HG03521 (cell line): ENCODE measurements at regions not wholly inside any gene's neighbourhood (a gene's known extent, or its start where the extent isn't known, plus 50 kb on each side); places are given as distances from the start of the nearest gene placed in this dataset.

Experiments
- ATAC-seq: cut with Tn5 transposase; IDR thresholded peaks from one replicate; pipeline ENCODE4 v1.9.1; 2021; ENCODE audit warnings: mild to moderate bottlenecking, moderate library complexity; ENCODE audit not compliant: unreplicated experiment

DNA sequence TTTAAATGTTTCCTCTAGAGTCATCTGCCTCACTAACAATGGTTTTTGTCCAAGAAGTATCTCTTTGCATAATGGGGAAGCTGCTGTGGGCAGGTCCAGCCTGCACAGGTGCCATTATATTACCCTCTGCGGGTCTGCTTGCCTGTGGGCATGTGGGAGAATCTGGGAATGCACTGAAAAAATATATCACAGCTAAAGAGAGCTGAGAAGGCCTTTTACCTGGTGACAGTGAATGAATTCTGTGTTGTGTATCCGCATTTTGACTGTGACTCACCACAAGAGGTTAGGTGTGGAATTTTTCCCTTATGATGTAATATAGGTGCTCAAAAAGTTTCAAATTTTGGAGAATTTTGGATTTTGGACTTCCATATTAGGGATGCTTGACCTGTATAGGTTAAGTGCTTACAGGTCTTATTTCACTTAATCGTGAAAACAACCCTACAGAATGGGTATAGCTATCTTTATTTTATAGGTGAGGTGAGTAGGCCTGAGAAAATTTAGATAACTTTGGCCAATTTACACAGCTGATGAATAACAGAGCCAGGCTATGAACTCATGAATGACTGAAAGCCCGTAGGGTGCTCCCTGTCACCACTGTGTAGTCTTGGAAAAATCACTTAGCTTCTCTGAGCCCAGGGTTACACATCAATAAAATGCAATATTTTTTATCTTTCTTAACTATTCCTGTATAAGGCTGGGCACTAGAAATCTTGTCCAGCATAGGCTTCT, 198.0 kb upstream of the EPHA5 start:
- ATAC-seq, result no peak

DNA sequence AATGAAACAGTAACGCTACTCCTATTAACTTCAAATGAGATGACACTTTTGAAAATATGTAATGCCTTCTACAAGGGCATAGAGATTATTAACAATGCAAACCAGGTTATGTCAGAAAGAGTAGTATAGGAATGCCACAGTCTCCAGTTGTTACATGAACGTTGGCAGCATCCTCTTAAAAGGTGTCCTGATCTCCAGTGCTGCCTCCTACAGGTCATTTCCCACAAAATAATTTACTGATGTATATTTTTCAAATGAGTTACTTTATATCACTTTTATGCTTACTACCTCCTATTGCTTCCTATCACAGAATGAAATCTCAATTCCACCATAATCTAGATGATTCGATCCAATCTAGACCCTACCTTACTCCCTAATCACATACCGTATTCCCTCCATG, 195.2 kb upstream of the EPHA5 start:
- no peak for ATAC-seq

DNA sequence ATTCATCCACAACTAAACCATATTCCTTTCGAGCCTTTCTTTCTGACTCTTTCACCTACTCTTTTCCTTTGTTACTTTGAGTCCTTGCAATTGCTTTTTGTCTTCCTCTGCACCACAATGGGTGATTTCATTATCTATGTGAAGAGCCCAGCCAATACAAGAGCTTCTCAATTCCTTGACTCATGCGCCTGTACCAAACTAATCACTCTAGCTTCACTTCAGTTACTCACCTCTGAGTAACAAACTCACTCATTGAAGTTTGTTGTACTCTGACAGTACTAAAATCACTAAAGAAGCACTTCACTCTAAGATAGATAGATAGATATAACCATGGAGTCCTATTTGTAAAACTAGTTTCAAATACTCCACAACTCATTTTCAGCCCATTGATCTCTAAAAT, 191.7 kb upstream of the EPHA5 start:
- no peak for ATAC-seq

DNA sequence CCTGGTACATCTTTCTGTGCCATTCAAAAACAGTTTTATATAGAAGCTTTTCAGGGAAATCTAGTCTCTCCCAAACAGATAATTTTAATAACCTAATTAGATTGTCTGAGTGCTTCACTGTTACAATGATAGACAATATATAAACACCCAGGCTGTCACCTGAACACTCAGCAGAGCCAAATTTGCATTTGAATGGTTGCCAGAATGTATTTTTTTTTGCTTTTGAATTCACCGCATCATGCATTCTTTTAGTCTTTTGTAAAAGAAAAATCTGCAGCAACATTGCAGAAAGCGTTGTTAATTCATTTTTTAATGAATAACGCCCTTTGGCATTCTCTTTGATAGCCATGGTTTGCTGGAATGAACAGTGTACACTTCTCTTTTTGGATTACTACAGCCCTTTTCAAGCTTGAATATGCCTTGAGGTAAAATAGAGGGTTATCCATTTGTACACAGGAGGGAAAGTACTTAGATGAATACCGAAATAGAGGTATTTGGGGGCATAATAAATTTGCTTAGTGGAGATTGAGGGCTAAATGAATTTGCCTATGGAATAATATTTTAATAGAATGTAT, 175.0 kb upstream of the EPHA5 start:
- no peak for ATAC-seq

DNA sequence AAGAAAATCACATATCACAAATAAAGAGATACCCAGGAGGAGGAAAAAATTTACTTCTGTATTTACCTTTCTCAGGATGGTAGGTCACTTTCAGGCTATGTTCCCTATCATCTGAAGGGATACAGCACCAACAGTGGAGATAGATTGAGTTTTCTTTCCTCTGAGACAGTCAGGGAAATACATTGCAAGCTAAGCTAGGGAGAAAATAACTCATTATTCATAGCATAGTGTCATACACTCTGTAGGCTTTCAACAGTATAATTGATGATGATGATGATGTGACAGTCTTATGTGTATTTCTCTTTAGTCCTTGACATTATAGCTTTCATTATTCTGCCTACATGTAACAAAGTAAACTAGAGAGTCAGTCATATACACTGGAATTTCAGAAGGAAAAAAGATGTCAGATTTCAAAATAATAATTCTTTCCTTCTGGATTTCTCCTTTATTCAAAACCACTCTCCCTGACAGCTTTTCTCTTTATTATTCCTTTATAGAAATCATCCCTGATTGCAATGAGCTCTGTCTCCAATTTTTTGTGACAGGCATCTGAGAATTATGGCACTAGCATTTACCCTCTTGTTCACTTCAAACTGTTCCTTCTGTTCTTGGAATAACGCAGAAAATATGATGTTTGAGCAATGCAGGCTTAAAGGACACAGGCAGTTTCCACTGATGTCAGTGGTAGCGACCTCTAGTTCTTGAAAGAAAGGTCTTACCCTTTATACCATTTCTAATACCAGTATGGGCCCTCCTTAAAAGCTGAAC, 169.1 kb upstream of the EPHA5 start:
- ATAC-seq, result no peak

DNA sequence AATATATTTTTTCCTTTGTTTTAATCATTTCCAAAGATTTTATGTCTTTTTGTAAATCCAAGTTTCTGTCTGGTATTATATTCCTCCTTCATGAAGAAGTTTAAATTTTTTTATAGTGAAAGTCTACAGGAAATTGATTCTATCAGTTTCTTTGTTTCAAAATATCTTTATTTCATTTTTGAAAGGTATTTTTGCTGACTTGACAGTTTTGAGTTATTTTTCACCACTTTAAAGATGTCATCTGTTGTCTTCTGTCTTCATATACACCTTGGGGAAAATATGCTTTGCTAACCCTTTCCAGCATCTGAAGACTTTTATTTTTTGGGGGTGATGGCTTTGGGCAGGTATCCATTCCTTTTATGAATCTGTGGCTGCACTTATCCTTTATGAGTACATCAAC, 164.4 kb upstream of the EPHA5 start:
- no peak for ATAC-seq

DNA sequence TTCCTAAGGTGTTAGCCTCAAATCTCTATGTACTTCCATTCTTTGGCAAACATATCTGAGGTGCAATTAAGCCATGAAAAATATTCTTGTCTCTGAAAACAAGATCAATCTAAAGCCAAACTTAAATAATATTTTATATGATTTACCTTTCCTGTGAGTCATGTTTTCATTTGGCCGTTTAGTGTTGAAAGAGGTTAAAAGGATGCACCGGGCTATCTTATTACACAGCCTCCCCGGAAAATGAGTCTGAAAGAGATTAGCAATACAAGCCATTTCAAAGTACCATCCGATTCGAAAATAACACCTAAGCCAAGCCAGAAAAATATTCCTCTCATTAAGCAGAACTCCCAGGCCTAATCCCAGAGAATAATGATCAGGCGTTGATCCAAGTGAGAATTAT, 161.5 kb upstream of the EPHA5 start:
- no peak for ATAC-seq

DNA sequence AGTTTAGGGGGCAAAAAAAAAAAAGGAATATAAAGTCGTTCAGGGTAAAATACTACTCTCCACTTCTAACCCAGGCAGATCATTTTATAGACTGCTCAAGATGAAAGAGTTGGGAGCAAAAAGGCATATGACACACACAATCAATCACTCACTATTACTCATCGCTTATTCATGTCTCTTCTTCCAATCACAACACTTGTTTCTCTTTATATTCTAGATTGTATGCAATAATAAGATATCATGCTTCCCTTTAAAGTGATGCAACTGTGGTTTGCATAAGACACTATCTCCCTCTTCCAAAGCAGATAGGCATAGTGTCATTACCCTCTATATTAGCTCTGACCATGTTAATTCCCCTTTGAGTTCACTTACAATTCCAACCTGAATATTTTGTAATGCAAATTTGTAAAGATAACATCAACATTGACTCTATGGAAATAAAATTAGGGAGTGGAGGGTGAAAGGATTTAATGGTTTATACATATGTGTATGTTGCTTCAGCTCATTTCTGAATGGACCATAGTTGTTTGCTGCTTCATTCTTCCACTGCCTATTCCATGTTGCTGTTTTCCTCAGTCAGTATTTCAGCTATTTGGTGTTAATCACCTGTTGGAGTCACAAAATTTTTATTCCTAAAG, 154.9 kb upstream of the EPHA5 start:
- no peak for ATAC-seq

DNA sequence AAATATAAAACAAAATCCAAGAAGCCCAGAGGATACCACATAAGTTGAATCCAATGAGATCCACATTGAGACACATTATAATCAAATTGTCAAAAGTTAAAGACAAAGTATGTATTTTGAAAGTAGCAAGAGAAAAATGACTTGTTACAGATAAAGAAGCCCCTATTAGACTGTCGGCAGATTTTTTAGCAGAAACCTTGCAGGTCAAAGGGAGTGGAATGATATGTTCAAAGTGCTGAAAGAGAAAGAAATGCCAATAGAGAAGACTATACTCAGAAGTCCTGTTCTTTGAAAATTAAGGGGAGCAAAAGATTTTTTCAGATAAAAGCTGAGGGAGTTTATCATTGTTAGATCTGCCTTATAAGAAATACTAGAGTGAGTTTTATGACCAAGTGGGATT, 148.9 kb upstream of the EPHA5 start:
- ATAC-seq, result no peak

DNA sequence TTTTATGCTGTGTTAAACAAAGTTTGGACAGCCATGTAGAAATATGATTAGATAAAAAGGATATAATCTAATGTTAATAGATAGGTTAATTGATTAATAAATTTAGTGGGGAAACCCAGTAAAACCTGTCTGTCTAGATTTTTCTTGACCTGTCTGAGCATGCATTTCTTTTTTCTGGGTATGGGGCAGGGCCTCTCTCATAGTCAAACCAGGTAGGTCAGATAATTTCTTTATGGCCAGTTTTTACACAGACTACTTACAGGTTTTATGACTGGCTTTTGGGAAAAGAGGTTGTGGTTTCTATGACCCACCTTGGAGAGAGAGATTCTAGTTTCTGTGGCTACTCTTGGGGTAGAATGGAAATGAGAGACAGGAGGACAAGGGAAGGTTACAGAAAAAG, 135.6 kb upstream of the EPHA5 start:
- ATAC-seq, result no peak

DNA sequence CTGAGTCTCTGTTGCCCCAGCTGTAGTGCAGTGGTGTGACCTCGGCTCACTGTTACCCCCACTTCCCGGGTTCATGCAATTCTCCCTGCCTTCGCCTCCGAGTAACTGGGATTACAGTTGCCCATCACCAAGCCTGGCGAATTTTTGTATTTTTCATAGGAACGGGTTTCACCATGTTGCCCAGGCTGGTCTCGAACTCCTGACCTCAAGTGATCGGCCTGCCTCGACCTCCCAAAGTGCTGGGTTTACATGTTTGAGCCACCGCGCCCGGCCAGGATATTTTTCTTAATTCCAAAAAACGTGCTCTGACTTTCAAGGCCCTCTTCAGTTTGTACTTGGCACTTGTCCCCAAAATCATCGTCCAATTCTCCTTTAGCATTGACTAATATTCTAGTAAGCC, 129.2 kb upstream of the EPHA5 start:
- ATAC-seq, result no peak

DNA sequence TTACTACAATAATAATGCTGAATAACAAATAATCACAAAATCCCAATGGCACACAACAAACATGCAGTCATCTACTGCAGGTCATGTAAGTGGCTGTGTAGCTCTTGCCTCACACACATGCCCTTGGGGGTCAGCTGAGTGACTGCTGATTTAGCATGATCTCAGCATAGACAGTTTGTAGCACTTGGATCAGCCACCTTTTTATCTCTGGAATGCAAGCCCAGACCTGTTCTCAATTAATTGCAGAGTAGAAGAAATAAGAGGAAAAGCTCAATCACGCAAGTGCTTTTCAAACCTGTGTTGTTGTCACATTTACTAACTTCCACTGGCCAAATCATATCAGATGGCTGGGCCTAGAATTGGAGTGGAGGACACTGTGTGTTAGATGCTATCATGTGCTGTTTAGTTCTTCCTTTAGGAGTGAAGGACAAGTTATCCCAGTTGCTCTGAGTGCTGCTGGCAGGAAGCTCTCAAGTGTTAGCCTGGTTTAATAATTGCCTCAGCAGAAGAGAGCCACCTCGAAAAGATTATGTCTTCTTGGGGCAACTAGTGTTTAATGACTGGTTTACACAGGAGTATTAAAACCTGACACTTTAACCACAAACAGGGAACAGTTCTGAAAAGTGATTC, 128.3 kb upstream of the EPHA5 start:
- ATAC-seq, result no peak

DNA sequence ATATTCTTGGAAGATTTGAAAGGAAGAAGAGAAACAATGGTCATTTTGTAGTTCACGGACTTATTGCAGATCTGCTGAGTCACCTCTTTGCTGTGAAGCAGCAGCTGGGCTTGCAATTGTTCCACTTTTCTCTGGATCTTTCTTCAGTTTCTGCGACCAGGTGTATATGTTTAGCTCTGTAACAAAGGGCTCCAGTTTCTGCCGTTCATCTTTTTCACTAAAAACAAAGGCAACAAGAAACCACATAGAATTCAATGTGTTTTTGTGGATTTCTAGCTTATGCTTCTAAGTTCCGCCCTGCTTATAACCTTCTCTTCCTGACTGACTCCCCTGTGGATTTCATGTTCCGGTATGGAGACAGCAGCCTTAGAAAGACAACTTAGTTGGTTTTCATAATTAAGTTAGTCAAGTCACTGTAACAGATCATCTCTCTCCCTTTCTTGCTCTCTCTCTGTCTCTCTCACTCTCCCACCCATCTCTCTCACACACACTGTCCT, 121.6 kb upstream of the EPHA5 start:
- no peak for ATAC-seq

DNA sequence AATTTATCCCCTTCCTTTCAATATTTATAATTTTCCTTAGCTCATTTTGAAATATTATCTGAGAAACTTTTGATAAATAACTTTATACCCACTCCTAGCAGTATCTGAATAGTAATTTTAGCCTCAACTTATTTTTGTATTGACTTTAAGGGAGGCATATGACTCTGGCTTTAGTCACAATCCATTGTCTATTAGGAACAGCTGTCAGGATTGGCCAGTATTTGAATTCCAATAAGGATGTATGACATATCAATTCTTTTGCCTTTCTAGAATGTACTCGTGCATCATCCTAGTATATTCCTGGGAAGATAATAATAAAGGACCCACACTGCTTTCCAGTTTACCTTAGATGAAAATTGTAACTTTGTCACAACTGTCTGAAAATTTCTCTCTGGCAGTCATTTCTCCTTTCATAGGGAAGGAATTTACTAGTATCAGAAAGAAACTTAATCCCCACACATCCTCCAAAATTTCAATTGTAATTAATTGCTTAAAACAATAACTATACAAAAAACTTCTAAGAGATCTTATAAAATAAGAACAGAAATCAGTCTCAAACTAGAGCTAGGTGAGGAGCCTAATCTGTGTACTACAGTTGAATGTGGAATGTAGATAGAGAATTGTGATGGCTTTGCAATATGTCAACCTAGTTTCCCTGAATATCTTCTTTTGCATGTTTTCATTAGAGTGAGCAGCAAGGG, 121.0 kb upstream of the EPHA5 start:
- no peak for ATAC-seq

DNA sequence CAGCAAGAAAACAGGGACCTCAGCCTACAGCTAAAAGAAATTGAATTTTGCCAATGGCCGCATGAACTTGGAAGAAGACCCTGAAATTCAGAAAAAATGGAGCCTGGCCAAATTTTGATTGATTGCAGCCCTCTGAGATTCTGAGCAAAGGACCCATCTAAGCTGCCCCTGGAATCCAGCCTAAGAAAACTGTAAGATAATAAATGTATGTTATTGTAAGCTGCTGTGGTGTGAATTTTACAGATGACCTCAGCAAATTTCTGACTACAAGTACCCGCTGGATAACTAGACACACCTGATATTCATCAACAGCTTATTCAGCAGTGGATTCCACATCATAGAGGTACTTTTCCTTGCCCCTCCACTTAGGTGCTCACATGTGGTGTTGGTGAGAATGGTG, 119.5 kb upstream of the EPHA5 start:
- ATAC-seq, result no peak

DNA sequence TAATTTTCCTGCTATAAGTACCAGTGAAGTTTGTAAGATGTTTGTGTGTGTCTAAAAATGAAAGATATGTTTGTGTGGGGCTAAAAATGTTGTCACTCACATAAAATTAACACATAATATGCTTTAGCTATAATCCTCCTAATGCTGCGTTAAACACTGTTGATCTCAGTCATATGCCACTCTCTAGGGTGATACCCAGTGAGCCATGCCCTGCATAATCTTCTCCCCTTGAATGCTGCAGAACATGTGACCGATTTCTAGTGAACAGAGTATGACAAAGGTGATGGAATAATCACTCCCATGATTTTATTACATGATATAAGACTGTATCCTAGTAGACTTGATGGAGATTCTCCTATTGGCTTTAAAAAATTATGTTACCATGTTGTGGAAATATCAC, 119.1 kb upstream of the EPHA5 start:
- ATAC-seq, result no peak

DNA sequence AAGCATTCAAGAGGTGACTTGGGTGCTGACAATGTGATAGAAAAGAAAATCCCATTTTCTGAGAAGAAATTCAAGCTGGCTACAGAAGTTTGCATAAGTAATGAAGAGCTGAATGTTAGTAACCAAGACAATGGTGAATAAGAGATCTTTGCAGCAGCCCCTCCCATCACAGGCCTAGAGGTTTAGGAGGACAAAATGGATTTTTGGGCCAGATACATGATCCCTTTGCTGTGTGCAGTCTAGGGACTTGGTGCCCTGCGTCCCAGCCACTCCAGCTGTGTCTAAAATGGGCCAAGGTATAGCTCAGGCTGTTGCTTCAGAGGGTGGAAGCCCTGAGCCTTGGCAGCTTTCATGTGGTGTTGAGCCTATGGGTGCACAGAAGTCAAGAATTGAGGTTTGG, 107.0 kb upstream of the EPHA5 start:
- no peak for ATAC-seq

DNA sequence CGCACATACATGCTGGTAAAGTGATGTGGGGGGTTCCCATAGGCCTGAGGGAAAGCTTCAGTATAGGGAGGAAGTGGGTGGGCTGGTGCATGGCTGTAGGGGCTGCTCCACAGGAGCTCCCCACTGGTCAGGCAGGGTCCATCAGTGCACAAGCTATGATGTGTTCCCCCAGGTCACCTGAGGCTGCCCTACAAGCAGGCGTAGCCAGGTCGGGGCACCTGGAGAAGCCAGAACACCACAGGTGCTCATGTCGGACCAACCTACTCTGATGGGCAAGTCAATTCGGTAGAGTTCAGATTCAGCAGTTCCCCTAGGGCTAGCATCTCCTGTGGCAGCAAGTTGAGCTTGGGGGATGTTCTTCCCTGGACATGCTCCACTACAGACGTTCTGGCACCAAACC, 103.3 kb upstream of the EPHA5 start:
- no peak for ATAC-seq

DNA sequence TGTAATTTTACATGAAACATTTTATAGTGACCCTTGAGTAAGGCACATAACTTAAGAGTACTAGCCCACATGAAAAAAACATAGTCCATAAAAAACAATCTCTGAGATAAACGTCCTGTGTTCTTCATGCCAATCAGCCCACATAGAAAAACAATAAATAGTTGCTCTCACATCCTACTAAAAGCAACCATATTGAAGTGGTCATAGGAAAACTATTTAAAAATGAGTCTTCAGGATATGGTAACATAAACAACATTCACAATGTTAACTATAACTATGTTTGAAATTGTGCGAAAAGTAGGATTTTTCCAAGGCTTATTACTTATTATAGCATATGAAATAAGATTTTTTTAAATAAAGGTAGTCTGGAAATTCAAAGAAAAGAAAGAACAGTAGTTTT, 77.1 kb upstream of the EPHA5 start:
- no peak for ATAC-seq

DNA sequence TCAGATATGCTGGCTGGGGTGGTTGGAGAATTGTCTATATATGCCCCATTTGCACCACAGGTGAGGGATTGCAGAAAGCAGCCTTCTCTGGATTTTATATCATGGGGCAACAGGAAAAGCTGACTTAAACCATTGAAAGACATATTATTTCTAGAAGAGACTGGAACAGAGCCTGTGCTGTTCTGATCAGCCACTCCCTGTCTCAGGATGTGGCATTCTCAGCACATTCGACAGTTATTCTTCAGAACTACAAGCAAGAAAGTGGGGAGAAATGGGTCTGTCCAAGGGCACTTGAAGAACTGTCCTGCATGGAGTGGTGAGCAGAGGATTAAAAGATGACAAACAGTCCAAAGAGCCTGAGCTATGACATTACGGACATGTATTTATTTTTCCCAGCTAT, 67.8 kb upstream of the EPHA5 start:
- ATAC-seq, result no peak

DNA sequence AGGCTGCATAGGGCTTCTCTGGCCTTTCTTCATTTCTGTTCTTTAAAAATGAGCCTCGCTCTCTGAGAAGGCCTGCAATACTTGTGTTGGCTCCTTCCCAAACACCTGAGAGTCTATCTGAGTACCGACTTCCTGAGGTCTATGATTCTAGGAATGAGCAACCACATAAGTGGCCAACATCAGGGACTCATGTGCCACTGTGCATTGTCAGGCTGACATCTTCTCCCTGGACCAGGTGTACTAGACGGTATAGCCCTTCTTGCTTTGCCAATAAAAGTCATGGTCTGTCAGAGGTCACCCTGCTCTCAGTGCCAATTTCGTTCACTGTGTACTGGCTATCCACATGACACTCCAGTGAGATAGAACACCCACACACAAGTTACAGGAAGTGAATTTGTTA, 67.4 kb upstream of the EPHA5 start:
- no peak for ATAC-seq
